IgD-negative memory B cell (primary cell): ENCODE measurements at regions not wholly inside any gene's neighbourhood (a gene's known extent, or its start where the extent isn't known, plus 50 kb on each side); places are given as distances from the start of the nearest gene placed in this dataset.

Experiments used
- H3K27ac Mint-ChIP-seq, 3 donors: one replicate each; pipeline ENCODE4 v1.8.0; 2020 to 2022; ENCODE audit warnings: mild to moderate bottlenecking in 3 of 3, mixed read lengths in 3 of 3, moderate library complexity in 1 of 3
- H3K27me3 Mint-ChIP-seq: one replicate; pipeline ENCODE4 v1.8.0; 2021; ENCODE audit warnings: mixed read lengths
- H3K36me3 Mint-ChIP-seq: one replicate; pipeline ENCODE4 v1.8.0; 2020; ENCODE audit warnings: mild to moderate bottlenecking, mixed read lengths
- H3K4me1 Mint-ChIP-seq, 3 donors: one replicate each; pipeline ENCODE4 v1.8.0; 2020 to 2022; ENCODE audit warnings: mixed read lengths in 3 of 3, mild to moderate bottlenecking in 1 of 3
- H3K4me3 Mint-ChIP-seq, 4 donors: one replicate each; pipeline ENCODE4 v1.8.0; 2020 to 2022; ENCODE audit warnings: mild to moderate bottlenecking in 4 of 4, mixed read lengths in 4 of 4, moderate library complexity in 3 of 4
- H3K9me3 Mint-ChIP-seq, 3 donors: one replicate each; pipeline ENCODE4 v1.8.0; 2020 to 2021; ENCODE audit warnings: mixed read lengths in 3 of 3, mild to moderate bottlenecking in 1 of 3

- H3K36me3 Mint-ChIP-seq: no peaks in the 10 kb centered on the region
- H3K27me3 Mint-ChIP-seq: no peaks in the 10 kb centered on the region
- H3K9me3 Mint-ChIP-seq: peaks cover 2 to 4% (median 2%) of the 10 kb centered on the region in 3 donors
- no peaks in the 10 kb centered on the region for H3K4me1 Mint-ChIP-seq
- H3K27ac Mint-ChIP-seq: no peak overlapping the region
- no peak overlapping the region for H3K4me3 Mint-ChIP-seq
Observed at GRCh38 chr2:41405441-41405840, 642.4 kb upstream of the PKDCC start.

GRCh38 chr2:41409328-41409727 lies 638.5 kb upstream of the PKDCC start:
- Mint-ChIP-seq H3K9me3 (peaks cover 0 to 2% (median 2%) of the 10 kb centered on the region in 3 donors), H3K27ac (no peak overlapping the region), H3K27me3 (no peaks in the 10 kb centered on the region), H3K4me3 (no peak overlapping the region), H3K36me3 (no peaks in the 10 kb centered on the region), H3K4me1 (no peaks in the 10 kb centered on the region)

GRCh38 chr2:41410011-41410410 lies 637.8 kb upstream of the PKDCC start:
- no peaks in the 10 kb centered on the region for H3K36me3 Mint-ChIP-seq
- no peaks in the 10 kb centered on the region for H3K4me1 Mint-ChIP-seq
- no peak overlapping the region for H3K27ac Mint-ChIP-seq
- H3K4me3 Mint-ChIP-seq: no peak overlapping the region
- peaks cover 0 to 2% (median 2%) of the 10 kb centered on the region in 3 donors for H3K9me3 Mint-ChIP-seq
- H3K27me3 Mint-ChIP-seq: no peaks in the 10 kb centered on the region

GRCh38 chr2:41413813-41414485 lies 633.9 kb upstream of the PKDCC start:
- Mint-ChIP-seq H3K4me1 (no peaks in the 10 kb centered on the region), H3K4me3 (no peak overlapping the region), H3K27me3 (no peaks in the 10 kb centered on the region), H3K9me3 (peaks cover 0 to 2% (median 2%) of the 10 kb centered on the region in 3 donors), H3K27ac (no peak overlapping the region), H3K36me3 (no peaks in the 10 kb centered on the region)

GRCh38 chr2:41414486-41415230 lies 633.2 kb upstream of the PKDCC start:
- no peak overlapping the region for H3K27ac Mint-ChIP-seq
- H3K4me3 Mint-ChIP-seq: no peak overlapping the region
- H3K27me3 Mint-ChIP-seq: no peaks in the 10 kb centered on the region
- H3K9me3 Mint-ChIP-seq: peaks cover 0 to 2% (median 2%) of the 10 kb centered on the region in 3 donors
- H3K36me3 Mint-ChIP-seq: no peaks in the 10 kb centered on the region
- no peaks in the 10 kb centered on the region for H3K4me1 Mint-ChIP-seq

- Mint-ChIP-seq H3K27ac (no peak overlapping the region), H3K4me1 (no peaks in the 10 kb centered on the region), H3K36me3 (no peaks in the 10 kb centered on the region), H3K27me3 (no peaks in the 10 kb centered on the region), H3K9me3 (peaks cover 0 to 1% (median 0%) of the 10 kb centered on the region in 3 donors), H3K4me3 (no peak overlapping the region)
Observed at GRCh38 chr2:41417511-41417910, 630.3 kb upstream of the PKDCC start.

- peaks cover 0 to 6% (median 5%) of the 10 kb centered on the region in 3 donors for H3K9me3 Mint-ChIP-seq
- H3K27ac Mint-ChIP-seq: no peak overlapping the region
- H3K4me1 Mint-ChIP-seq: no peaks in the 10 kb centered on the region
- no peaks in the 10 kb centered on the region for H3K27me3 Mint-ChIP-seq
- H3K4me3 Mint-ChIP-seq: no peak overlapping the region
- no peaks in the 10 kb centered on the region for H3K36me3 Mint-ChIP-seq
Observed at GRCh38 chr2:41420219-41420618, 627.6 kb upstream of the PKDCC start.

- no peaks in the 10 kb centered on the region for H3K27me3 Mint-ChIP-seq
- H3K4me1 Mint-ChIP-seq: no peaks in the 10 kb centered on the region
- no peak overlapping the region for H3K27ac Mint-ChIP-seq
- H3K36me3 Mint-ChIP-seq: no peaks in the 10 kb centered on the region
- peaks cover 0 to 6% (median 5%) of the 10 kb centered on the region in 3 donors for H3K9me3 Mint-ChIP-seq
- no peak overlapping the region for H3K4me3 Mint-ChIP-seq
Observed at GRCh38 chr2:41420872-41421271, 626.9 kb upstream of the PKDCC start.

GRCh38 chr2:41431756-41432155 lies 616.1 kb upstream of the PKDCC start:
- Mint-ChIP-seq H3K36me3 (no peaks in the 10 kb centered on the region), H3K9me3 (peaks cover 0 to 4% (median 0%) of the 10 kb centered on the region in 3 donors), H3K27me3 (no peaks in the 10 kb centered on the region), H3K27ac (no peak overlapping the region), H3K4me1 (no peaks in the 10 kb centered on the region), H3K4me3 (no peak overlapping the region)

- Mint-ChIP-seq H3K4me1 (no peaks in the 10 kb centered on the region), H3K36me3 (no peaks in the 10 kb centered on the region), H3K27me3 (no peaks in the 10 kb centered on the region), H3K9me3 (peaks cover 0 to 4% (median 4%) of the 10 kb centered on the region in 3 donors), H3K27ac (no peak overlapping the region), H3K4me3 (no peak overlapping the region)
Observed at GRCh38 chr2:41432459-41432858, 615.4 kb upstream of the PKDCC start.

GRCh38 chr2:41434991-41435390 lies 612.8 kb upstream of the PKDCC start:
- H3K36me3 Mint-ChIP-seq: no peaks in the 10 kb centered on the region
- no peaks in the 10 kb centered on the region for H3K4me1 Mint-ChIP-seq
- H3K27me3 Mint-ChIP-seq: no peaks in the 10 kb centered on the region
- no peak overlapping the region for H3K4me3 Mint-ChIP-seq
- H3K27ac Mint-ChIP-seq: no peak overlapping the region
- H3K9me3 Mint-ChIP-seq: peaks cover 0 to 4% (median 4%) of the 10 kb centered on the region in 3 donors

GRCh38 chr2:41441958-41442357 lies 605.9 kb upstream of the PKDCC start:
- Mint-ChIP-seq H3K27ac (no peak overlapping the region), H3K4me1 (no peaks in the 10 kb centered on the region), H3K36me3 (peaks cover 3% of the 10 kb centered on the region), H3K27me3 (no peaks in the 10 kb centered on the region), H3K9me3 (peaks cover 0 to 6% (median 0%) of the 10 kb centered on the region in 3 donors), H3K4me3 (no peak overlapping the region)

GRCh38 chr2:41445865-41446264 lies 602.0 kb upstream of the PKDCC start:
- Mint-ChIP-seq H3K4me1 (no peaks in the 10 kb centered on the region), H3K27ac (no peak overlapping the region), H3K4me3 (no peak overlapping the region), H3K36me3 (peaks cover 3% of the 10 kb centered on the region), H3K27me3 (no peaks in the 10 kb centered on the region), H3K9me3 (peaks cover 0 to 4% (median 4%) of the 10 kb centered on the region in 3 donors)

- Mint-ChIP-seq H3K27ac (no peak overlapping the region), H3K4me1 (no peaks in the 10 kb centered on the region), H3K4me3 (no peak overlapping the region), H3K36me3 (peaks cover 3% of the 10 kb centered on the region), H3K27me3 (no peaks in the 10 kb centered on the region), H3K9me3 (peaks cover 0 to 7% (median 4%) of the 10 kb centered on the region in 3 donors)
Observed at GRCh38 chr2:41446266-41446665, 601.6 kb upstream of the PKDCC start.

- no peaks in the 10 kb centered on the region for H3K27me3 Mint-ChIP-seq
- H3K9me3 Mint-ChIP-seq: peaks cover 0 to 7% (median 3%) of the 10 kb centered on the region in 3 donors
- no peaks in the 10 kb centered on the region for H3K4me1 Mint-ChIP-seq
Observed at GRCh38 chr2:41448221-41448620, 599.6 kb upstream of the PKDCC start.

GRCh38 chr2:41457026-41457425 lies 590.8 kb upstream of the PKDCC start:
- Mint-ChIP-seq H3K9me3 (peaks cover 0 to 8% (median 0%) of the 10 kb centered on the region in 3 donors), H3K27ac (no peak overlapping the region), H3K36me3 (no peaks in the 10 kb centered on the region), H3K27me3 (no peaks in the 10 kb centered on the region), H3K4me3 (no peak overlapping the region), H3K4me1 (no peaks in the 10 kb centered on the region)

More at GRCh38 chr2:41448221-41448620, 599.6 kb upstream of the PKDCC start:
- H3K4me3 Mint-ChIP-seq: no peak overlapping the region
- H3K36me3 Mint-ChIP-seq: no peaks in the 10 kb centered on the region
- H3K27ac Mint-ChIP-seq: no peak overlapping the region
